Retina (tissue), 1 donor: ENCODE measurements at regions not wholly inside any gene's neighbourhood (a gene's known extent, or its start where the extent isn't known, plus 50 kb on each side); places are given as distances from the start of the nearest gene placed in this dataset.
"Not testable (repeated sequence)": the region's sequence is repeated elsewhere in the genome, so short reads cannot be mapped to it uniquely, and the experiment has no call there.

Experiments
- DNase-seq: peaks from one replicate; pipeline ENCODE4 v3.0.0-alpha.2; 2016

- no peak for DNase-seq
Measured at GRCh38 chr1:118445156-118445555, 260.1 kb upstream of the SPAG17 start.

GRCh38 chr1:118442214-118442613, 257.2 kb upstream of the SPAG17 start:
- DNase-seq, result no peak

DNA sequence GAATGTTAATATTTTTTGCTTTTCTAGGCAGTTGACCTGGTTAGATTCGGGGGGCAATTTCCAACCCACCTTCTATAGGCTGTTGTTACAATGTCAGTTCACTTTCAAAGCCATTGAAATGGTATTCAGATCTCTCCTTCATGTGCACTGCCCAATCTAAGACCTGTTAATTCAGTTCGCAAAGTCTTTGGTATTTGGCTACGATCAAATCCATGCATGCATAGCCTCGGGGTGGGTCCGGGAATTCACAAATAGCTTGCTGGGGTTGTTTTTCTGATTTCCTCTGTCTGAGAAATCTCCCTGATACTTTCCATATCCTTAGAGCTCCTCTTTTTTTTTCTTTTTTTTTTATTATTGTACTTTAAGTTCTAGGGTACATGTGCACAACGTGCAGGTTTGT, 252.6 kb upstream of the SPAG17 start:
- no peak for DNase-seq

DNA sequence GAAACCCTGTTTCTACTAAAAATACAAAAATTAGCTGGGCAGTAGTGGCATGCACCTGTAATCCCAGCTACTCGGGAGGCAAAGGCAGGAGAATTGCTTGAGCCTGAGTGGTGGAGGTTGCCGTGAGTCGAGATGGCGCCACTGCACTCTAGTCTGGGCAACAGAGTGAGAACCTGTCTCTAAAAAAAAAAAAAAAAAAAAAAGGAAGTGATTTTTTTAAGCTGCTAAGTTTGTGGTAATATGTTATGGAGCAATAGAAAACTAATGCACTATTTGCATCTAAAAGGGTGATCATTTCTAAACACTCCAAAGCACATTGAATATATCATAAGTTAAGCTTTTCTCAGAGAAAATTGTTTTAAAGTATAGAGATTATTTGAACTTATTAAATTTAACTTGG, 244.8 kb upstream of the SPAG17 start:
- no peak for DNase-seq

DNA sequence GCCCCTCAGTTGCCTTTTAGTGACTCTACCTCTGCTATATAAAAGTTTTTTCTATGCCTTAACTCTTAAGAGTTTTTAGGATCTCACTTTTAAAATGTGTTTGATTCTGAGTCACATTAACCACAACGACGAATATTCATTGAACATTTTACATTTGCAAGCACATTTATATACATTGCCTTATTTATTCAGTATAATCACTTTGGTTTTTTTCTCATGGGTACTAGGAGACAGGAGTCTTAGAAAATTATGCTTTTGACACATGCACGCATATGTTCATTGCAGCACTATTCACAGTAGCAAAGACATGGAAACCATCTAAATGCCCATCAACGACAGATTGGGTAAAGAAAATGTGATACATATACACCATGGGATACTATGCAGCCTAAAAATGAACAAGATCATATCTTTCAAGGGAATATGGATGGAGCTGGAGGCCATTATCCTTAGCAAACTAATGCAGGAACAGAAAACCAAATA, 236.9 kb upstream of the SPAG17 start:
- DNase-seq, result no peak

DNA sequence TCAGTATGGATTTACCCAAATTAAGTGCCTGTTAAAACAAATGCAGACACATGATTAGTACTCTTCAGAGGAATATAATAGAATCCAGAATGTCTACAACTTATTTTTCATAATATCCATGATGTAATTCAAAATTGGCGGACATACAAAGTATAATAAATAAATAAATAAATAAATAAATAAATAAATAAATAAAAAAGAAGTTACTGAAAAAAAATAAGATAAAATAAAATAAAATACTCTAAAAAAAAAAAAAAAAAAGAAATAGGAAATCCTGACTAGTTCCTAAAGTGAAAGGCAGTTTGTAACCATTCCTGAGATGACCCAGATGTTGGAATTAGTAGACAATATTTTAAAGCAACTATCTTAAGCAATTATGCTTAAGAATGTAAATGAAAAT, 219.0 kb upstream of the SPAG17 start:
- DNase-seq, result no peak

DNA sequence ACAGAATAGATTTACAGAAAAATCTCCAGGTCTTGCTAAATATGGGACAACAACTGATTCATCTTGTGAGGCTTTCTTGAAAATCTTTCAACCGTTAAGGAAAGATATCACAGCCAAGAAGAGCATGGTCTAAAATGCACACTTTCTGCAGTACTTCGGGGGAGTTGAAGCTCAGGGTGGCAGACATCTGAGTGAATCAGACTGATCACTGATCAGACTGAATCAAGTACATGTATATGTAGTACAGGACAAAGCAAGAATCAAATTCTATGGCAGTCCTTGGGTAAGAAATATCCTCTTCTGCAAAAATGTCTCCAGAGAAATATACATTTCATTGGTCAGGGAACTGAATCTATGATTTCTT, 212.4 kb upstream of the SPAG17 start:
- DNase-seq, result no peak

GRCh38 chr1:118396829-118397495, 211.9 kb upstream of the SPAG17 start:
- no peak for DNase-seq

GRCh38 chr1:118396279-118396678, 211.3 kb upstream of the SPAG17 start:
- DNase-seq, result no peak

DNA sequence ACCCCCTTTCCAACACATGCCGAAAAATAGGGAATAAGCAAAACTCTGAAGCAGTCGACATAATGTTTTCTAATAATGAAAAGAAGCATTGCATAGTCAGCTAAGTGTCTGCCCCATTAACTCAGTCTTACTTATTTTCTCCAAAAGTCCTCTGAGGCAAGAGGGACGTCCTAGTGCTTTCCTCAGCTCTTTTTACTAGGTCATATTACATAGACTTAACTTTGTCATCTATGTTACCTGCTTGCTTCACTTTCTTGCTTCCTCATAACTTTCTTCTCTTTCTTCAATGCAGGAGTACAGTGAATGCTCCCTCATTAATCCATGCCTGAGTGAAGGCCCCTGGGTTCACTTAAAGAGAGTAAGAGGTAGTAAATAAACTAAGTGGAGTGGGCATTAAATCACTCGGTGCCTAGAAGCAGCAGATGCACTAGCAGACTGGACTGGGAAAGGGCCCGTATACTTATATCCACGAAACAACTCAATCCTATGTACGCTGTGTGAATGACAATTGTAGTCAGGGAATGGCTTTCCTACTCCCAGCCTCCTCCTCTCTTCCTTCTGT, 210.5 kb upstream of the SPAG17 start:
- DNase-seq, result no peak

GRCh38 chr1:118390955-118391354, 205.9 kb upstream of the SPAG17 start:
- no peak for DNase-seq

- DNase-seq, result no peak
Measured at GRCh38 chr1:118388301-118388959, 203.4 kb upstream of the SPAG17 start.

GRCh38 chr1:118381197-118381869, 196.3 kb upstream of the SPAG17 start:
- no peak for DNase-seq

DNA sequence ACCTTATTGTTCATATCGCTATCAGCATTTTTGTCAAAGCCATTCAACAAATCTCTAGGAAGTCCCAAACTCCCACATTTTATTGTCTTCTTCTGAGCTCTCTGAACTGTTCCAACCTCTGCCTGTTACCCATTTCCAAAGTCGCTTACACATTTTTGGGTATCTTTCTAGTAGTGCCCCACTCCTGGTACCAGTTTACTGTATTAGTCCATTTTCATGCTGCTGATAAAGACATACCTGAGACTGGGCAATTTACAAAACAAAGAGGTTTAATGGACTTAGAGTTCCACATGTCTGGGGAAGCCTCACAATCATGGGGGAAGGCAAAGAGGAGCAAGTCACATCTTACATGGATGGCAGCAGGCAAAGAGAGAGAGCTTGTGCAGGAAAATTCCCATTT, 192.2 kb upstream of the SPAG17 start:
- not testable (repeated sequence) for DNase-seq

- no peak for DNase-seq
Measured at GRCh38 chr1:118371612-118372011, 186.6 kb upstream of the SPAG17 start.

- DNase-seq, result no peak
Measured at GRCh38 chr1:118370861-118371260, 185.8 kb upstream of the SPAG17 start.

- DNase-seq, result no peak
Measured at GRCh38 chr1:118366286-118366685, 181.3 kb upstream of the SPAG17 start.

DNA sequence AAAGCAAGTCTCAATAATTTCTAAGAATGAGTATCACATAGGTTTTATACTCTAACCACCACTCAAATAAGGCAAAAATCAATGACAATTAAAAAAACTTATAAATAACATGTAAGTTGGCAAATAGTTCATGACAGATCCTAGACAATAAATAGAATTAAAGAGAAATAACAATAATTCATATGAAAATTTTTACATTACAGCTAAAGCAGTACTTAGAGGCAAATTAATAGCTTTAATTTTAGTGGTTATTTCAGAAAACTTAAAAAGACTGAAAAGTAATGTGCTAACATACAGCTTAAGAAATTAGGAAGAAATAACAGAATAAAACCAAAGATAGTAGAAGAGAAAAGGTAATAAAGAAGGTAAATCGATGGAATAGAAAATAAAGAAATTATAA, 179.9 kb upstream of the SPAG17 start:
- DNase-seq, result no peak

DNA sequence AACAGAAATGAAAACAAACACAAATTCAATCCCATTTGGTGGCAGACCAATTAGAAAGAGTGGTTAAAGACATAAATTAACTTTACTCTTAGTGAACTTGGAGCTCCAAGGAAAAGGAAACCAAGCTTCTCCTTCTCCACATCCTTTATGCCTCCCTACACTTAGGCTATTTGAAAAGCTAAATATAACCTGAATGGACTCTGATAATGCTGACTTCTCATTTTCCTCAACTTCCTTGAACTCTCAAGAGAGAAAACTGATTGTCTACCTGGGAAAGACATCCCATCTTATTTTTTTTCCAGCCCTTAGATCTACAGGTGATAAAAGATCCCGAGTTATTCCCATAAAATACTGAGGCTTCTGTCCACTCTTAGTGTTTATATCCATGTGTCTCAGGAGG, 178.4 kb upstream of the SPAG17 start:
- DNase-seq, result no peak

DNA sequence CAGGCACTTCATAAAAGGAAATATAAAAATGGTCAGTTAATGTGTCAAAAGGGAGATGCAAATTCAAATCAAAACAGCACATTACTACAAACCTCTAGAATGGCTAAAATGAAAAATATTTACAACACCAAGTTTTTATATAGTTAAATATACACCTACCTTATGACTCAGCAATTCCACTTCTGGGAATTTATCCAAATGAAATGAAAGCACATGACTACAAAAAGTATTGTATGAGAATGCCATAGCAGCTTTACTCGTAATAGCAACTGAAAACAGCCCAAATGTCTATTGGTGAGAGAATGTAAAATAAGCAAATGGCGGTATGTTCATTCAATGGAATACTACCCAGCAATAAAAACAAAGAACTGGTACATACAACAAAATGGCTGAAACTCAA, 175.8 kb upstream of the SPAG17 start:
- DNase-seq, result no peak

GRCh38 chr1:118346936-118347335, 161.9 kb upstream of the SPAG17 start:
- no peak for DNase-seq

- no peak for DNase-seq
Measured at GRCh38 chr1:118340928-118341910, 156.2 kb upstream of the SPAG17 start.
